ENCODE measurements at regions not wholly inside any gene's neighbourhood (a gene's known extent, or its start where the extent isn't known, plus 50 kb on each side); places are given as distances from the start of the nearest gene placed in this dataset.

DNA sequence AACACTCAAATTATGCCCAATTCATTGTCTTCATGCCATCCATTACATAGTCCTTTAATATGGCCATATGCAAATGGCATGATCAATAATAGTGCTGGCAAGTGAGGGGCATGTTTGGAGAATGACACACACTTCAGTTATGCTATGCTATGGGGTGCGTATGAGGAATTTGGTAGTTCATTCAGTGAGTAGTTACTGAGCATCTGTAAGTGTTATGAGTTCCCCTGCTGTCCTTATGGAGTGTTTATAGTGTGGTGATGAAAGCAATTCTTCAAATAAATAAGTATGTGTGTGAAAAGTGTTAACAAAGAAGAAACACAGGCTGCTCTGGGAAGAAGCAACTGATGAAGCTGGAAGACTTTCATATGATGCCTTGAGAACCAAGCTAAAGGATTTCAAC is 383.7 kb upstream of the SLC14A2 start:
- no peak for DNase-seq

DNA sequence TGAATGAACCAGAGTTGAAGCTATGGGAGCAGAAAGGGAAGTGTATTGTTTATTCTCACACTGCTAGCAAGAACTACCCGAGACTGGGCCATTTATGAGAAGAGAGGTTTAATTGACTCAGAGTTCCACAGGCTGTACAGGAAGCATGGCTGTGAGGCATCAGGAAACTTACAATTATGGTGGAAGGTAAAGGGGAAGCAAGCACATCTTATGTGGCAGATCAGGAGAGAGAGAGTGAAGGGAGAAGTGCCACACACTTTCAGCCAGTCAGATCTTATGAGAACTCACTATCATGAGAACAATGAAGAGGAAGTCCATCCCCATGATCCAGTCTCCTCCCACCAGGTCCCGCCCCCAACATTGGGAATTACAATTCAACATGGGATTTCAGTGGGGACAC is 383.2 kb upstream of the SLC14A2 start:
- no peak for DNase-seq

GRCh38 chr18:45236676-45237075 is 378.6 kb upstream of the SLC14A2 start:
- DNase-seq, result no peak

DNA sequence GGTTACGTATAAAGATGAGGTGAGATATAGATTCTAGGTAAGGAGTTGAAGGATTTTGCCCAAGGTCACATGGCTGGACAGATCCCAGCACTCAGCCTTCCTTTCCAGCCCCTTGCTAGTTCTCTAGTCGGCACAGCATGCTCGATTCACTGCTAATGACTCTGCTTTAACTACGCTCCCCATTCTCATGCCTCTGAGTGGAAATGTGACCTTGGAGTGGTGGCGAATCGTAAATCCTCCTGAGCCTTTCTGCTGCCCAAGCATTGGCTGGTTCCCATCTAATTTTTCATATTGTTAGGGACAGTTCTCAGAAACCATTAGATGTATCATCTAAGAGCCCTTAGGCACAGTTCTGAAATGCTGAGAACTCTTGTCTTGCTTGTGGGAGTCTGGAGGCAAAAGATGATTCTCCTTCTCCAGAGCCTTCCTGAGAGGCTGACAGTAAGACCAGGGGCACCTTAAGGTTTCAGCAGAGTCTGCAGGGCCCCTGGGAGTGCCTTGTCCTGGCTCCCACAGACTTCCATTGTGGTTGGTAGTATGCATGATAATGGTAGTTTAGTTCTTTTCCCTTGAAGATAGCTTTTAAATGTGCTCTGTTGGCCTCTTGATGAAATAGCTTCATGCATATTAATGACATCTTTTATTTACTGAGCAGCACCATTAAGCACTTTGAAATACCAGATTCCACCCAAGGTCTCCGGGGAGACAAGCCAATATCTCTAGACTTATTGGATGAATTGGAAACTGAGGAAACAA is 377.8 kb upstream of the SLC14A2 start:
- no peak for DNase-seq

DNA sequence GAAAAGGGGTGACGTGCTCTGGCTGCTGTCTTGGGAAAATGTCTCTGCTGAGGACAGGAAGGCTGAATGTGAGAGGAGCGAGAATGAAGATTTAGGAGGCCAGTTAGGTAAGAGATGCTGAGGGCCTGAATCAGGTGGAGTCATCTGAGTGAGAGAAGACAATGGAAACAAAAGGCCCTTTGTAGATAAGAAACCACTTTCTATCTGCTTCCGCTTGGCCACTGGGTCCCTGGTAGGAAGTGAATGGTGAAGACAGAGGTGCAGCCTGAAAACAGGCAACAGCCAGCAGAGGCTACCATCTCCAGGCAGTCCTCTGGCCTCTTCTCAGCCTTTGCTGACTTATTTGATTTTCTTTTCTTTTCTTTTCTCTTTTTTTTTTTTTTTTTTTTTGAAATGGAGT is 374.0 kb upstream of the SLC14A2 start:
- no peak for DNase-seq

DNA sequence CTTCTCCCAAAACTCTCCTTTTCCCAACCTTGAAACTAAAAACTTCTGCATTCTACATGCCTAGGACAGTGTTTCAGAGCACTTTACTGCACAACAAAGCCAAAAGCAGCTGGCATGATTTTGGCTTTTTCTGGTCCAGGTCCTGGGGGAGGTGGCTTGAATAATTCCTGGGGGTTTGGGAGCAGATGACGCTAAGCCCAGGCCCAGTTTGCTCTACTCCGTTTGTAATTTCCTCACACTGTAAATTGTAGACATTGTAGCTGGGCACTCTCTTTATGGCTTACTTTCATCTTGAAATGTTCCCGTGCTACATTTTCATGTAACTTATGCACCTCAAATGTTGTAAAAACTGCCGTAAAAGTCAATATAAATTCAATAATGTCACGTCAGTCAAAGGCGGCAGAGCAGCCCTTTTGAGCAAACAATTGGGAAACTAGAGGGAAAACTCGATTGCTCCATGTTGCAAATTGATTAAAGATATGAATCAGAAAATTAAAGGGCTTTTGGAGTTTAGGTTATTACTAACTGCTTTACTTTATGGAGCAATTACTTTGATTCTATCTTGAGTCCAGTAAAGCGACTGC is 373.2 kb upstream of the SLC14A2 start:
- DNase-seq, result no peak

- DNase-seq, result no peak
These were observed 371.8 kb upstream of the SLC14A2 start for GRCh38 chr18:45243340-45244110.

DNA sequence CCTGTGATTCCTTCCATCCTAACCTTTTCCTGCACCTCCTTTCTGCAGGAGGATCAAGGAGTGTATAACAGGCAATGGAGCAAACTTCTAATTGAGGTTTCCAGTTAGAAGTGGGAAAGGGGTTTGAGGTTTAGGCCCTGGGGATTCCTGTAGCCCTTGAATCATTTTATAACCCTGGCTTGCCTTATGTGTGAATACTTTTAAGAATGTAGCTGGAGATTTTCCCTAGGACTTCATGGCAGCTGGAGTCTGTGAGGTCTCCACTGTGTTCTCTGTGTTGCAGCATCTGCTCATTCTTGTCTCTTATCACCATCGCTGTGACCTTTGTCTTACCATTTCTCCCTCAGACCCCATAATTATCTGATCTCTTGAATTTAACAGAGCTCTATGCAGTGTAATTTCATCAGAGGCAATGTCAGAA is 370.2 kb upstream of the SLC14A2 start:
- DNase-seq, result no peak

GRCh38 chr18:45248240-45248903 is 366.9 kb upstream of the SLC14A2 start:
- DNase-seq, result no peak

- DNase-seq, result no peak
These were observed 366.0 kb upstream of the SLC14A2 start for GRCh38 chr18:45249246-45249661.

GRCh38 chr18:45250479-45250878 is 364.8 kb upstream of the SLC14A2 start:
- DNase-seq, result no peak

GRCh38 chr18:45251236-45251635 is 364.0 kb upstream of the SLC14A2 start:
- DNase-seq, result no peak

GRCh38 chr18:45252474-45252873 is 362.8 kb upstream of the SLC14A2 start:
- no peak for DNase-seq

DNA sequence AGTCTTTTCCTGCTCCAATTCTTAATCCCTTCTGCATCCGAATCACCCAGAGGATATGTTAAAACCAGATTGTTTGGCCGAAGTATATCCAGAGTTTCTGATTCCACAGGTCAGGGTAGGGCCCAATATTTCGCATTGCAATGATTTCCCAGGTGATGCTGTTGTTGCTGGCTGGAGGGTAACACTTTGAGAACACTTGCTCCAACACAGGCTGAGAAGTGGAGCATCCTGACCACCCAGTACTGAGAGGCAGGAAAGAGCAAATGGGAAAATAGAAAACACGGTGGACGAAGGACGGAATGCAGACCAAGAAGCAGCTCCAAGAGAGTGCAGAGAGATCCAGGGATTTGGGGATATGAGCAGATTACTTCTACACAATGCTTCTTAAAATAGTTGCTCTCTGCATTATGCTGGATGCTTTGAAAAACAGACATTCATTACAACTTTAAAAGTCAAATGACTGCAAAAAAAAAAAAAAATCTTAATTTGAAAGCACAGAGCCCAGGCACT is 362.2 kb upstream of the SLC14A2 start:
- no peak for DNase-seq

DNA sequence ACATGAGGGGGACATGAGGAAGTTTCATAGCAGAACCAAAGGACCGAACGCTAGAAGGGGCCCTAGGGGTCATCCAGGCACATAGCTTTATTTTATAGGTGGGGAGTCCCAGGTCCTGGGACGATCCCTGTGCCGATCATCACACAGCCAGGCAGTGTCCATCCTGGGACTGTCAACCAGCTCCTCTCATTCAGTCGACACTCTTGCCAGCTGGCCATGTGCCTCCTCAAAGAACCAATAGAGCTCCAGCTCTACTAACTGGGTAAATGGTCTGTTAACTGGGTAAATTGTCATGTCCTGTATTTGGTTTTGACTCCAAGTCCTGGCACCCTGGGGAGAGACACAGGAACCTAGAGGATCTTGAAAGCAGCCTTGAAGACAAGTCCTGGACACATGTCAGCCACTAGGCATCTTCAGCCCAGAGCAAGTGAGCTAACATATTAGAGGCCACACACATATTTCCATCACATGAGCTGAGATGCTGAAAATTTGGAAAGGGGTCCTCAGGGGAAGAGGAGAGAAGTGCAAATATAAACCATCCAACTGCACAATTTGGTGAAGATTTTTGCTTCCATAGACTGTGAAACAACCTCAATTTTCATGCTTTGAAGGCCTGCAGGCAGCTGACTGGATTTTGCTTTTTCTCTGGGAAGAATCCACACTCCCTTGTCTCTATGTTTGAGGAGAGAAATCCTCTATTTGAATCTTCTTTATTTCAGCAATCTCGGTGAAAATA is 361.1 kb upstream of the SLC14A2 start:
- DNase-seq, result no peak

DNA sequence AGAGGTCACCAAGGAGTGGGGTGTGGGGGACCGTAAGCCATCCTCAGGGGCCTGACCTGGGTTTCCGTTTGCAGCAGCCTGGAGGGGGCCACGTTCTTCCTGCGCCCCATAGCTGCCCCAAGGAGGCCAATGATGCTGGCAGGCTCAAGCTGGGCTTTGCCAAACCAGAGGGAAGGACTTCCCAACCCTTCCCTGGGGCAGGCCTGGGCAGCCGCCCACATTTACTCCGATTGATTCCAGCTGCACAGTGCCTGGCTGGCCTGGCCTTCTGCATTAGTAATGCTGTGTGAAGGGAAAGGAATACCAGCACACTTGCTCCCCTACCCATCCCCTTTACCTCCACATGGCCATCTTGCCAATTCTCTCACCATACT is 360.6 kb upstream of the SLC14A2 start:
- no peak for DNase-seq

GRCh38 chr18:45255197-45255890 is 359.9 kb upstream of the SLC14A2 start:
- DNase-seq, result no peak

- DNase-seq, result no peak
These were observed 355.2 kb upstream of the SLC14A2 start for GRCh38 chr18:45260125-45260524.

DNA sequence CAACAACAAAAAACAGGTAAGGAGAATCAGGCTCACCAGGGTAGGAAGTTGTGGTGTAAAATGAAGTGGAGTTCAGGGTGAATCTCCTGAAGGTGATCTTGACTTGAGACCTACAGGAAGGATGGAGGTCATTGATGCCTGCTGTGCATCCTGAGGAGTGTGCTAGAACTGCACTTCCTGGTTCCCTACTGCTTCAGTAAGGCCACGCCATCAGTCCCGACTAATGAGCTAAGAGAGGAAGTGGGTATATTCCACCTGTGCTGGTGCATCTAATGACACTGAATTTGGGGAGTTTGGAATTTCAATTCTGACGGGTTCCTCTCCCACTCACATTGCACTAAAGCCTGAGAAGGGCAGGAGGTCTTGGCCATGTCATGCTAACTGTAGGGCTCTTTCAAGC is 349.3 kb upstream of the SLC14A2 start:
- no peak for DNase-seq

GRCh38 chr18:45267622-45268021 is 347.7 kb upstream of the SLC14A2 start:
- no peak for DNase-seq

DNA sequence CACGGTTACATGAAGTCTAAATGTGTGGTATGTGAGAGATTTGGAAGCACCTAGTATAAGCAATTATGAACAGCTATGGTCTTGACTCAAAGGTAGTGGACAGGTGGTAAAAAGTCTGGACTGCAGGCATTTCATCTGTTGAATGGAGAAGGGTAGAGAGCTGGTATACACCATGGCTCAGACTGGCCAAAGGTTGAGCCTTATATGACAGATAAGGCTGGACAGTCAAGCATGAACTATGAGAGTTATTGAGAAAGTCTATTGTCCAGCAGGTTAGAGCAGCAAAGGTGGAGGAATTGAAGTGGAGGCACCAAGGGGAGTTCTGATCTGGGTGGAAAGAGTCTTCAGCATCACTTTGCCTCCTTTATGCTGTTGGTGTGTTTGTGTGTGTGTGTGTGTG is 346.7 kb upstream of the SLC14A2 start:
- no peak for DNase-seq

GRCh38 chr18:45270289-45270771 is 344.9 kb upstream of the SLC14A2 start:
- DNase-seq, result no peak
